ENCODE measurements at regions not wholly inside any gene's neighbourhood (a gene's known extent, or its start where the extent isn't known, plus 50 kb on each side); places are given as distances from the start of the nearest gene placed in this dataset.

GRCh38 chr15:31847961-31848360 lies 182.4 kb upstream of the CHRNA7 start:
- no peaks in the 10 kb centered on the region for H3K4me1 ChIP-seq (ENCODE audit: control insufficient read depth, insufficient read depth, low read length)
- DNase-seq (ENCODE audit: low read depth, low spot score) (no peak), FAIRE-seq (no peak), ATAC-seq (no peak)
- no peak overlapping the region for H3K4me3 ChIP-seq
- no peak overlapping the region for H2AFZ ChIP-seq (ENCODE audit: control insufficient read depth, low read depth, low read length)
- H3K36me3 ChIP-seq (ENCODE audit: control insufficient read depth in 2 of 2, insufficient read depth in 2 of 2, low read length in 1 of 2): no peaks in the 10 kb centered on the region
- WGBS (ENCODE audit: insufficient coverage, insufficient replicate concordance, low lambda C conversion rate, missing lambda C conversion rate): 7% methylated on average over 5 of the region's 5 CpGs
- H3K79me2 ChIP-seq (ENCODE audit: control insufficient read depth, insufficient read depth, low read length): no peaks in the 10 kb centered on the region
- ChIA-PET CTCF (no interaction called here), RAD21 (ENCODE audit: unreplicated experiment) (no interaction called here), SMC1A (ENCODE audit: uncharacterized antibody, unreplicated experiment) (no interaction called here), POLR2A (no interaction called here)
- intact Hi-C loops (cut with micrococcal nuclease; ENCODE audit: unreplicated experiment): no loop called here
- no peak overlapping the region for H3K27ac ChIP-seq (ENCODE audit: control insufficient read depth, insufficient read depth)
- H3K9ac ChIP-seq (ENCODE audit: control insufficient read depth, insufficient read depth, low read length): no peak overlapping the region
- TF ChIP-seq FOXK2 (IDR thresholded peaks at IDR 0.05): no peak
- no peak for TF ChIP-seq SMARCA5 (IDR thresholded peaks at IDR 0.05)
- TF ChIP-seq MTA2 (IDR thresholded peaks at IDR 0.05; ENCODE audit: low read depth): no peak
- TF ChIP-seq RCOR1 (conservative IDR thresholded peaks at IDR 0.05; ENCODE audit: low read depth, low read length): no peak
- TF ChIP-seq TBL1XR1 (IDR thresholded peaks at IDR 0.05; ENCODE audit: low read depth, low read length): no peak
- no peak for TF ChIP-seq CTCF (IDR thresholded peaks at IDR 0.05 in 2 of 3, conservative IDR thresholded peaks at IDR 0.05 in 1 of 3; ENCODE audit: control insufficient read depth in 2 of 3, extremely low read depth in 1 of 3, insufficient read depth in 1 of 3, low read depth in 3 of 3, low read length in 3 of 3)
- no peak for TF ChIP-seq EP300 (IDR thresholded peaks at IDR 0.05; ENCODE audit: borderline replicate concordance in 1 of 2, control insufficient read depth in 1 of 2, low read depth in 2 of 2, low read length in 2 of 2)
- TF ChIP-seq SMAD5 (IDR thresholded peaks at IDR 0.05; ENCODE audit: low read depth): no peak
- TF ChIP-seq RFX5 (IDR thresholded peaks at IDR 0.05; ENCODE audit: low read depth, low read length): no peak
- TF ChIP-seq MTA3 (IDR thresholded peaks at IDR 0.05; ENCODE audit: borderline replicate concordance, low read length): no peak
- no peak for TF ChIP-seq SIN3A (IDR thresholded peaks at IDR 0.05; ENCODE audit: low read depth, low read length)
- H3K27me3 ChIP-seq (replicated peaks in 1 of 2; ENCODE audit: control insufficient read depth in 2 of 2, insufficient read depth in 2 of 2, low read length in 1 of 2): no peaks in the 10 kb centered on the region
- no peak overlapping the region for H3K4me2 ChIP-seq (ENCODE audit: control insufficient read depth, insufficient read depth)
- BruUV-seq (replicated peaks): no TSS peak
- no peaks in the 10 kb centered on the region for H4K20me1 ChIP-seq (ENCODE audit: control insufficient read depth, insufficient read depth)
- in situ Hi-C loops (cut with MboI): no loop called here
- H3K9me3 ChIP-seq (replicated peaks; ENCODE audit: control insufficient read depth, insufficient read depth, low read length): no peaks in the 10 kb centered on the region; the same call in 2 of the 3 replicates

All from GM12878 (cell line).